ENCODE measurements at regions not wholly inside any gene's neighbourhood (a gene's known extent, or its start where the extent isn't known, plus 50 kb on each side); places are given as distances from the start of the nearest gene placed in this dataset.

GRCh38 chr12:78671295-78671694 lies 193.3 kb upstream of the SYT1 start:
- FAIRE-seq = no peak
- no peak for DNase-seq (ENCODE audit: extremely low spot score, insufficient read length, low read depth)

- FAIRE-seq (no peak), DNase-seq (ENCODE audit: extremely low spot score, insufficient read length, low read depth) (no peak)
These were observed 192.5 kb upstream of the SYT1 start for GRCh38 chr12:78672033-78672432.

DNA sequence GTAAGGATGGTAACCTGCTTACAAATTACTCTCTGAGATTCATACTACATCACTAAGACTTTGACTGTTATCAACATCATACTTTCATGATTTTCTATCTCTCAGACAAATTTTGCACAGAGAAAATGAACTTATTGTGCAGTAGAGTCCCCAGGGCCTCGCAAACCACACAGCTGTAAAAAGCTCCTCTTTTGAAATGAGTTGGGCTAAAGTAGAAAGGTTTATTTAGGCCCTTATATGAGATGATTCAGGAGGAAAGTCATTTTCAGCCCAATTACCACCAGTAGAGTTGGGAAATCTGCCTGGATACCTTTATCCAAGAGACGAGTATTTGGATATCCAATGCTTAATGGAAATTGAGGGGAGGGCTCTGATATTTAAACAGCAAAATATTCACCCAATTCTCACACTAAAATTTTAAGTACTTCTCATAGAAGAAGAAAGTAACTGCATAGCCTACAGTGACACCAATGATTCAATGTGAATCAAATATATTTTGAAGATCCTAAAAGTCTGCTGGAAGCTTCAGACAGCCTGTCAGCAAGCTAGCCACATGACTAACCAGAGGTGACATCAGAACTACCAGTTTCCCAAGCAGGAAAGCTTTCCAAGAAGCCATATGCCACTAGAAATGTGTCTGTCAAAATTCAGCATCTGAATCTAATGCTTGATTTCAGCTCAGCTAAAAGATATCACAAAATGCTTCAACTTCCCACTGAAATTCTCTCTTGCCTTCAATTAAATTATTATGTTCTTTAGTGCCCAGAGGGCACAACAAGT lies 190.1 kb upstream of the SYT1 start:
- DNase-seq (ENCODE audit: extremely low spot score, insufficient read length, low read depth) (no peak), FAIRE-seq (no peak)

DNA sequence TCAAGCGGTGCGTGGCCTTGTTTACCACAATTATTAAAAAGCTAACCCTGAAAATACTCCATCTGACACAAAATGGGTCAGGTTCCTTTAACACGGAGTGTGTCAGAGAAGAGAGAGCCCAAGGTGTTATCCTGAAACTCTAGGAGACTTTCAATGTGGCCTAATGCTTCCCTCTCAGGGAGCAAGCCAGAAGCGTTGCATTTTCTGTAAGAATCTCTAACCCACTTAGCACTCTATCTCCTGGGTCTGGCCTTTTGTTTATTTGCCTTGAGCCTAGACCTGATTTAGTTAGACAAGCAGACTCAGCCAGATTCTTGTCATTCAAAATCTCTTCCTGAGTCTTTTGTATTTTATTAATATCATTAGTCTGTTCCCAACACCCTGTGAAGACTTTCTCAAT lies 184.0 kb upstream of the SYT1 start:
- FAIRE-seq (no peak), DNase-seq (ENCODE audit: extremely low spot score, insufficient read length, low read depth) (no peak)

GRCh38 chr12:78683031-78683430 lies 181.5 kb upstream of the SYT1 start:
- DNase-seq (ENCODE audit: extremely low spot score, insufficient read length, low read depth) (no peak), FAIRE-seq (no peak)

- FAIRE-seq (no peak), DNase-seq (ENCODE audit: extremely low spot score, insufficient read length, low read depth) (no peak)
These were observed 180.9 kb upstream of the SYT1 start for GRCh38 chr12:78683626-78684025.

GRCh38 chr12:78684419-78684818 lies 180.2 kb upstream of the SYT1 start:
- DNase-seq (ENCODE audit: extremely low spot score, insufficient read length, low read depth) = no peak
- FAIRE-seq = no peak

DNA sequence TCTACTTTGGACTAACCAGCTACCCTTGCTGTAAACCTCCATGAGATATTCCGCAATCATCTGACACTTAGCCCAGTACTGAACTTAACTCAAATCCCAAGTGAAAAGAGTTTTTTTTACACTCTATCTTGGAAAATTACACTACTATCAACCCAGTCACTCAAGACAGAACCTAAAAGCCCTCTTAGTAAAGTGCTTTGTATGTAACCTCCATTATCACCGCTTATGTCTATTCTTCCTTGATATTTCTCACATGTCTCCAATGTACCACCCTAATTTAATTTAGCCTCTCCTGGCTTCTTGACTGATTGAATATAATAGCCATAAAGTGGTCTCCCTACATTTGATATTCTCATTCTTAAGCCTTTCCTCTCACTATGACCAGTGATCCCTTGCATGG lies 168.8 kb upstream of the SYT1 start:
- DNase-seq (ENCODE audit: extremely low spot score, insufficient read length, low read depth) = no peak
- FAIRE-seq = no peak

DNA sequence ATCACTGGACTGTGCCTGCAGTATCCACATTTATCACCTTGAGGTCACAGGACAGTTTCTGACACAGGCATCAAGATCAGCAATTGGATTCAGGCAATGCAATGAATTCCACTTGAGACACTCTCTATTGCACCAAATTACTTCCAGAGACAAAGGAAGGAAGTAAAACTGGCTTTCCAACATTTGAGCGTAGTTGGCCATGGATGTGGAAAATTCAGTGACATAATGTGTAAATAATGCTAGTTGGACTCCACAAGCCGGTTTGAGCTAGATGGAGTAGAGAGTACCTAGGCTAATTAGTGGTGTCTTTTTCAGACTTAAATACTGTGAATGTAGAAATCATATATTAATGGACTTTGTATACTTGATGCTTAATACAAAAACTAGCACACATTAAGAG lies 168.3 kb upstream of the SYT1 start:
- no peak for DNase-seq (ENCODE audit: extremely low spot score, insufficient read length, low read depth)
- no peak for FAIRE-seq

- no peak for FAIRE-seq
These were observed 166.7 kb upstream of the SYT1 start for GRCh38 chr12:78697817-78698415.

DNA sequence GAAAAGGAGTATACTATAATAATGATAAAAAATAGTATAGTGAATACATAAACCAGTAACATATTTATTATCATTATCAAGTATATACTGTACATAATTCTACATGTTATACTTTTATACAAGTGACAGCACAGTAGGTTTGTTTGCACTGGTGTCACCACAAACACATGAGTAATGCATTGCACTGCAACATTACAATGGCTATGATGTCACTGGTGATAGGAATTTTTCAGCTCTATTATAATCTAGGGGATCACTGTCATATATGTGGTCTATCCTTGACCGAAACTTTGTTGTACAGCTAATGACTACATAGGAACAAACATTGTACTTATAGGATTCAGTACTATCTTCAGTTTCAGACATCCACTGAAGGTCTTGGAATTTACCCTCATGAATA lies 165.8 kb upstream of the SYT1 start:
- FAIRE-seq = no peak

More at GRCh38 chr12:78697817-78698415, 166.7 kb upstream of the SYT1 start:
- DNase-seq (ENCODE audit: extremely low spot score, insufficient read length, low read depth) = no peak

GRCh38 chr12:78700565-78700964 lies 164.0 kb upstream of the SYT1 start:
- DNase-seq (ENCODE audit: extremely low spot score, insufficient read length, low read depth) (no peak), FAIRE-seq (no peak)

More for the DNA sequence above, 165.8 kb upstream of the SYT1 start:
- DNase-seq (ENCODE audit: extremely low spot score, insufficient read length, low read depth) = no peak

- FAIRE-seq = no peak
- DNase-seq (ENCODE audit: extremely low spot score, insufficient read length, low read depth) = no peak
These were observed 160.6 kb upstream of the SYT1 start for GRCh38 chr12:78703820-78704525.

DNA sequence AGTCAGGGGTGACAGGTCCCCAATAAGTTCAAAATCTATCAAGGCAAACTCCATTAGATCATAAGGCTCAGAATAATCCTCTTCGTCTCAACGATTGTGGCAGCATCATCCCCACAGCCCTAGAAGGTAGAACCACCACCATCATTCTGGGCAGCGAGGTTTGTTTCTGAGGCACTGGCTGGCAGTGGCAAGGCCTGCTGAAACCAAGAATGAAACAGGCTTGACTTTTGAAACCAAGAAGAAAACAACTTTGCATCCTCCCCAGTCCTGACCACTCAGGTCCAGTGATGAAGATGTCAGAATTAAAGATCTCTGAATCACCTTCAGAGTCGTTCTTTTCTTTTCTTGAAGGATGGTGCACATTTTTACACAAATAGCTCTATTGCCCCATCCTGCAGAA lies 152.6 kb upstream of the SYT1 start:
- FAIRE-seq (no peak), DNase-seq (ENCODE audit: extremely low spot score, insufficient read length, low read depth) (no peak)

DNA sequence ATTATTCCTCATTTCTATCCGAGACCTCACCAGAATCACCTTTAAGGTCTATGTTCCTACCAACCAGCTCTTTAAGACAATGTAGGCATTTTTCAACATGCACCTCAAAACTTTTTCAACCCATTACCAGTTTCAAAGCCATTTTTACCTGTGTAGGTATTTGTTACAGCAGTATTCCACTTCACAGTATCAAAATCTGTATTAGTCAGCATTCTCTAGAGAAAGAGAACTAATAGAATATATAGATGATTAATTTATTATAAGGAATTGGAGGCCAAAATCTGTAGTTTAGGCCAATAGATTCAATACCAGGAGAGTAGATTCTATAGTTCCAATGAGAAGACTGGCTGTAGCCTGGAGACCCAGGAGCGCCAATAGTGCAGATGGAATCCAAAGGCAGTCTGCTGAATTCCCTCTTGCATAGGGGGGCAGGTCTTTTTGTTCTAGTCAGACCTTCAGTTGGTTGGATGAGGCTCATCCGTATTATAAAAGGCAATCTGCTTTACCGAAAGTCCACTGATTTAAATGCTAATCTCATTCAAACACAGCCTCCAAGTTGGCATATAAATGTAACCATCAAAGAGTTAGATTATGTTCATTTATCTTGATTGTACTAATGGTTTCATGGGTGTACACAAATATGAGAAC lies 151.6 kb upstream of the SYT1 start:
- FAIRE-seq = no peak

GRCh38 chr12:78719721-78720120 lies 144.9 kb upstream of the SYT1 start:
- no peak for DNase-seq (ENCODE audit: extremely low spot score, insufficient read length, low read depth)
- FAIRE-seq = no peak

More for the DNA sequence above, 151.6 kb upstream of the SYT1 start:
- DNase-seq (ENCODE audit: extremely low spot score, insufficient read length, low read depth) = no peak

- no peak for DNase-seq (ENCODE audit: extremely low spot score, insufficient read length, low read depth)
- no peak for FAIRE-seq
These were observed 142.7 kb upstream of the SYT1 start for GRCh38 chr12:78721906-78722305.

- FAIRE-seq = no peak
- DNase-seq (ENCODE audit: extremely low spot score, insufficient read length, low read depth) = no peak
These were observed 139.5 kb upstream of the SYT1 start for GRCh38 chr12:78725033-78725432.

DNA sequence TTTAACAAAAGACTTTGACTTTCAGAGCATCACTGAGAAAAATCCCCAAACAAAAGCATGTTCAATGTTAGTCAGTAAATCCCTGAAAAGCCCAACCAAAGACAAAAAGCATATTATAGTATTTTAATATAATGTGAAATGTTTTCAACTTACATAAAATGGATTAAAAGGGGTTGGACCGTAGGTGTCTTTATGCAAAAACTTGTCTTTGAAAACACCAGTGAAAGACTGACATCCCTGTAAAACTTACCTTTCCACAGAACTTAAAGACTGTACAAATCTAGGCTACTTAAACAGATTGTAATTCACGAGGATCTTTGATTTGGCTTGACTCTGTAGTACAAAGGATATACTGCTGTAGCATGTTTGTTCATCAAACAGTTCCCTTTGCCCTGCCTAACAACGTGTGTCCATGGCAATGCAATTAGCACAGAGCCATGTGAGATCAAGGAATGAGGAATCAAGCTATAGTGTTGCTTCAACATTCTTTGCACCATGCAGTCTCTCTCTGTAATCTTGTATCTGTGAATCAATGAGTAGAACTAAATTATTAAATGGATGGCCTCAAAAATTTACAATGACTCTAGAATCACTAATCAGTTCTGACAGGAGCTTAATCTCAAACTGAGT lies 138.5 kb upstream of the SYT1 start:
- no peak for FAIRE-seq
- DNase-seq (ENCODE audit: extremely low spot score, insufficient read length, low read depth) = no peak

- FAIRE-seq = no peak
- DNase-seq (ENCODE audit: extremely low spot score, insufficient read length, low read depth) = no peak
These were observed 137.7 kb upstream of the SYT1 start for GRCh38 chr12:78726854-78727253.
